Astrocyte (in vitro differentiated cells and primary cell): ENCODE measurements at regions not wholly inside any gene's neighbourhood (a gene's known extent, or its start where the extent isn't known, plus 50 kb on each side); places are given as distances from the start of the nearest gene placed in this dataset.

ENCODE experiments used
- DNase-seq: peaks from one replicate; pipeline ENCODE4 v3.0.0-alpha.2; 2010; ENCODE audit warnings: low read depth
- FAIRE-seq: peaks from 2 replicates; lab custom pipeline; 2011; peaks lifted over from hg19 to GRCh38; lab: Jason Lieb, UNC
- H2AFZ ChIP-seq: 2 replicates; pipeline ENCODE4 v1.6.0; 2012; ENCODE audit warnings: low read depth, low read length, inconsistent platforms
- H3K27ac ChIP-seq: 2 replicates; pipeline ENCODE4 v1.5.1; 2011; ENCODE audit warnings: low read depth, low read length, inconsistent platforms
- H3K27me3 ChIP-seq: 2 replicates; pipeline ENCODE4 v1.6.0; 2011; ENCODE audit warnings: low read length, inconsistent platforms; ENCODE audit not compliant: insufficient read depth
- H3K36me3 ChIP-seq: 2 replicates; pipeline ENCODE4 v1.5.1; 2011; ENCODE audit warnings: low read length, inconsistent platforms; ENCODE audit not compliant: insufficient read depth
- H3K4me1 ChIP-seq: 2 replicates; pipeline ENCODE4 v1.5.1; 2011; ENCODE audit warnings: low read length, inconsistent platforms; ENCODE audit not compliant: insufficient read depth
- H3K4me2 ChIP-seq: 2 replicates; pipeline ENCODE4 v1.6.0; 2012; ENCODE audit warnings: low read length, inconsistent platforms
- H3K4me3 ChIP-seq: 2 replicates; pipeline ENCODE4 v1.5.1; 2011; ENCODE audit warnings: low read depth, mild to moderate bottlenecking, low read length, inconsistent platforms; ENCODE audit not compliant: insufficient read depth
- H3K79me2 ChIP-seq: 2 replicates; pipeline ENCODE4 v1.6.0; 2012; ENCODE audit warnings: mild to moderate bottlenecking, low read length, inconsistent platforms; ENCODE audit not compliant: insufficient read depth
- H3K9ac ChIP-seq: 2 replicates; pipeline ENCODE4 v1.6.0; 2012; ENCODE audit warnings: mild to moderate bottlenecking, low read length, inconsistent platforms
- H3K9me3 ChIP-seq: 2 replicates; pipeline ENCODE4 v1.5.1; 2012; ENCODE audit warnings: low read depth, mild to moderate bottlenecking, low read length, inconsistent platforms; ENCODE audit not compliant: insufficient read depth
- H4K20me1 ChIP-seq: 2 replicates; pipeline ENCODE4 v1.6.0; 2012; ENCODE audit warnings: low read length, inconsistent platforms; ENCODE audit not compliant: insufficient read depth
- H3K27ac Mint-ChIP-seq: one replicate; pipeline ENCODE4 v1.8.0; 2021; ENCODE audit warnings: mild to moderate bottlenecking, mixed read lengths; ENCODE audit not compliant: unreplicated experiment
- H3K27me3 Mint-ChIP-seq: one replicate; pipeline ENCODE4 v1.8.0; 2021; ENCODE audit warnings: low read depth, mixed read lengths; ENCODE audit not compliant: unreplicated experiment
- H3K36me3 Mint-ChIP-seq: one replicate; pipeline ENCODE4 v1.8.0; 2021; ENCODE audit warnings: low read depth, mixed read lengths; ENCODE audit not compliant: unreplicated experiment
- H3K4me1 Mint-ChIP-seq: one replicate; pipeline ENCODE4 v1.8.0; 2021; ENCODE audit warnings: low read depth, mixed read lengths; ENCODE audit not compliant: unreplicated experiment
- H3K4me3 Mint-ChIP-seq: one replicate; pipeline ENCODE4 v1.8.0; 2021; ENCODE audit warnings: mild to moderate bottlenecking, moderate library complexity, mixed read lengths; ENCODE audit not compliant: unreplicated experiment
- H3K9me3 Mint-ChIP-seq: one replicate; pipeline ENCODE4 v1.8.0; 2021; ENCODE audit warnings: mild to moderate bottlenecking, mixed read lengths; ENCODE audit not compliant: unreplicated experiment
- CTCF ChIP-seq: IDR thresholded peaks from 2 replicates; pipeline ENCODE4 v1.5.1; 2011; ENCODE audit warnings: low read depth, mild to moderate bottlenecking, inconsistent platforms, low read length, moderate library complexity; ENCODE audit not compliant: insufficient read depth
- EZH2 ChIP-seq: IDR thresholded peaks from 2 replicates; pipeline ENCODE4 v1.6.1; 2012; ENCODE audit warnings: mild to moderate bottlenecking, low read length, inconsistent platforms; ENCODE audit not compliant: insufficient read depth

GRCh38 chr2:125696560-125696959 is 959.4 kb upstream of the GYPC start:
- H3K36me3 Mint-ChIP-seq: no peaks in the 10 kb centered on the region
- H3K4me1 Mint-ChIP-seq: no peaks in the 10 kb centered on the region
- H3K27me3 Mint-ChIP-seq: peaks cover 5% of the 10 kb centered on the region
- Histone ChIP-seq H3K79me2 (no peaks in the 10 kb centered on the region), H3K9me3 (peaks cover 2% of the 10 kb centered on the region), H4K20me1 (no peaks in the 10 kb centered on the region), H3K4me3 (no peak overlapping the region), H3K4me2 (no peak overlapping the region), H3K27me3 (no peaks in the 10 kb centered on the region), H3K36me3 (no peaks in the 10 kb centered on the region), H3K27ac (no peak overlapping the region), H3K9ac (no peak overlapping the region), H3K4me1 (no peaks in the 10 kb centered on the region), H2AFZ (no peak overlapping the region)
- no peak for DNase-seq
- H3K9me3 Mint-ChIP-seq: peaks cover 2% of the 10 kb centered on the region
- H3K27ac Mint-ChIP-seq: no peak overlapping the region
- no peak overlapping the region for H3K4me3 Mint-ChIP-seq
- TF ChIP-seq CTCF (no peak), EZH2 (no peak)
- FAIRE-seq: no peak

GRCh38 chr2:125698280-125698679 is 957.7 kb upstream of the GYPC start:
- H3K27me3 ChIP-seq: no peaks in the 10 kb centered on the region
- H3K4me2 ChIP-seq: no peak overlapping the region
- no peaks in the 10 kb centered on the region for H3K4me1 ChIP-seq
- no peak overlapping the region for H3K4me3 ChIP-seq
- no peak for TF ChIP-seq CTCF
- no peak for TF ChIP-seq EZH2
- peaks cover 2% of the 10 kb centered on the region for H3K9me3 ChIP-seq
- no peaks in the 10 kb centered on the region for H4K20me1 ChIP-seq
- H2AFZ ChIP-seq: no peak overlapping the region
- Mint-ChIP-seq H3K4me3 (no peak overlapping the region), H3K4me1 (no peaks in the 10 kb centered on the region), H3K27ac (no peak overlapping the region), H3K36me3 (no peaks in the 10 kb centered on the region), H3K9me3 (peaks cover 2% of the 10 kb centered on the region), H3K27me3 (peaks cover 5% of the 10 kb centered on the region)
- H3K9ac ChIP-seq: no peak overlapping the region
- H3K27ac ChIP-seq: no peak overlapping the region
- H3K79me2 ChIP-seq: no peaks in the 10 kb centered on the region
- no peaks in the 10 kb centered on the region for H3K36me3 ChIP-seq
- FAIRE-seq: no peak
- DNase-seq: no peak

GRCh38 chr2:125701070-125701469 is 954.9 kb upstream of the GYPC start:
- Mint-ChIP-seq H3K27ac (no peak overlapping the region), H3K4me1 (no peaks in the 10 kb centered on the region), H3K27me3 (no peaks in the 10 kb centered on the region), H3K36me3 (no peaks in the 10 kb centered on the region), H3K4me3 (no peak overlapping the region), H3K9me3 (peaks cover 2% of the 10 kb centered on the region)
- Histone ChIP-seq H3K9me3 (peaks cover 5% of the 10 kb centered on the region), H3K36me3 (no peaks in the 10 kb centered on the region), H3K9ac (no peak overlapping the region), H2AFZ (no peak overlapping the region), H4K20me1 (no peaks in the 10 kb centered on the region), H3K4me1 (no peaks in the 10 kb centered on the region), H3K4me2 (no peak overlapping the region), H3K79me2 (no peaks in the 10 kb centered on the region), H3K27ac (no peak overlapping the region), H3K27me3 (no peaks in the 10 kb centered on the region), H3K4me3 (no peak overlapping the region)
- TF ChIP-seq CTCF: no peak
- DNase-seq (no peak), FAIRE-seq (no peak)
